ENCODE measurements at regions not wholly inside any gene's neighbourhood (a gene's known extent, or its start where the extent isn't known, plus 50 kb on each side); places are given as distances from the start of the nearest gene placed in this dataset.
"Not testable (repeated sequence)": the region's sequence is repeated elsewhere in the genome, so short reads cannot be mapped to it uniquely, and the experiment has no call there.

DNA sequence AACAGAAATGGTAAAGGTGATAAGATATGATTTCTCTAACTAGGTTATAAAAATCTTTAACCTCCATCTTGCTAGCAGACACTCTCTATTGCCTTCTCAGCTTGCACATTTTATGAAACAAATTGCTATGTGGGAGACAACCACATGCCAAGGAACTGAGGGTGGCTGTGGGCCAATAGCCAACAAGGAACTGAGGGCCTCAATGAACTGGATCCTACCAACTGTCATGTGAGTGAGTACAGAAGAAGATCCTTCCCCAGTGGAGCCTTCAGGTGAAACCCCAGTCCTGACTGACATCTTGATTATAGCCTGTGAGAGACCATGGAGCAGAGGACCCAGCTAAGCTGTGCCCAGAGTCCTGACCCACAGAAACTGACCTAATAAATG is 129.2 kb upstream of the LRIG1 start:
- Mint-ChIP-seq H3K27me3 (no peaks in the 10 kb centered on the region), H3K27ac (no peak overlapping the region), H3K4me3 (no peak overlapping the region), H3K4me1 (no peaks in the 10 kb centered on the region), H3K36me3 (ENCODE audit: low read depth) (no peaks in the 10 kb centered on the region), H3K9me3 (no peaks in the 10 kb centered on the region)
- ChIA-PET POLR2A (no interaction called here), CTCF (no interaction called here)
- no peak for DNase-seq

- ChIA-PET POLR2A (no interaction called here), CTCF (no interaction called here)
- no peak for DNase-seq
- Mint-ChIP-seq H3K36me3 (ENCODE audit: low read depth) (no peaks in the 10 kb centered on the region), H3K9me3 (no peaks in the 10 kb centered on the region), H3K27me3 (no peaks in the 10 kb centered on the region), H3K4me3 (no peak overlapping the region), H3K4me1 (no peaks in the 10 kb centered on the region), H3K27ac (no peak overlapping the region)
These were observed 132.9 kb upstream of the LRIG1 start for GRCh38 chr3:66633402-66634381.

- POLR2A ChIA-PET, result no interaction called here
- DNase-seq, result no peak
These were observed 137.9 kb upstream of the LRIG1 start for GRCh38 chr3:66638717-66639116.

GRCh38 chr3:66639809-66640356 is 139.1 kb upstream of the LRIG1 start:
- Mint-ChIP-seq H3K36me3 (ENCODE audit: low read depth) (no peaks in the 10 kb centered on the region), H3K27me3 (no peaks in the 10 kb centered on the region), H3K4me1 (no peaks in the 10 kb centered on the region), H3K9me3 (no peaks in the 10 kb centered on the region), H3K4me3 (no peak overlapping the region), H3K27ac (no peak overlapping the region)
- ChIA-PET CTCF (no interaction called here), POLR2A (no interaction called here)
- no peak for DNase-seq

More at GRCh38 chr3:66638717-66639116, 137.9 kb upstream of the LRIG1 start:
- H3K27ac Mint-ChIP-seq, result no peak overlapping the region
- no peak overlapping the region for H3K4me3 Mint-ChIP-seq
- H3K9me3 Mint-ChIP-seq, result no peaks in the 10 kb centered on the region
- H3K4me1 Mint-ChIP-seq, result no peaks in the 10 kb centered on the region
- no peaks in the 10 kb centered on the region for H3K27me3 Mint-ChIP-seq
- H3K36me3 Mint-ChIP-seq (ENCODE audit: low read depth), result no peaks in the 10 kb centered on the region
- CTCF ChIA-PET, result no interaction called here

GRCh38 chr3:66642019-66642418 is 141.2 kb upstream of the LRIG1 start:
- no peak for DNase-seq
- H3K27ac Mint-ChIP-seq, result no peak overlapping the region
- H3K36me3 Mint-ChIP-seq (ENCODE audit: low read depth), result no peaks in the 10 kb centered on the region
- H3K27me3 Mint-ChIP-seq, result no peaks in the 10 kb centered on the region
- no peak overlapping the region for H3K4me3 Mint-ChIP-seq
- ChIA-PET CTCF (no interaction called here), POLR2A (no interaction called here)
- no peaks in the 10 kb centered on the region for H3K9me3 Mint-ChIP-seq
- H3K4me1 Mint-ChIP-seq, result no peaks in the 10 kb centered on the region

DNA sequence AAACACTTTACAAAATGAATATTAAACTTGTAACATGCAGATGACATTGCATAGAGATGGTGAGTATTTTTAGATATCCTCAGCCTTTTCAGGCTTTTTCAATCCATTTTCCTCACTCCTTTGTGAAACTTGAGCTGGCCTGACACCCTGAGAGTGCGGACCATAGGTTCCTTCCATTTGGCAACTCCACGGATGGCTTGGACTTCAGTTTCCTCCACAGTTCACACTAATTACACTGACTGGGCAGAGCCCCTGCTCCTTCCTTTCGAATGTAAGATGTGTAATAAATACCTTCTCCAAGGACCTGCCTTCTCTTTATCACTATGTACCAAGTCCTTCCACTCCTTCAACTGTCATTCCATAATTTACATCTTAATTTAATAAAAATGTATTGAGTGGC is 141.7 kb upstream of the LRIG1 start:
- Mint-ChIP-seq H3K4me3 (no peak overlapping the region), H3K27me3 (no peaks in the 10 kb centered on the region), H3K9me3 (no peaks in the 10 kb centered on the region), H3K4me1 (no peaks in the 10 kb centered on the region), H3K27ac (no peak overlapping the region), H3K36me3 (ENCODE audit: low read depth) (no peaks in the 10 kb centered on the region)
- CTCF ChIA-PET, result no interaction called here
- POLR2A ChIA-PET, result no interaction called here
- DNase-seq, result no peak

- ChIA-PET CTCF (no interaction called here), POLR2A (no interaction called here)
- no peak for DNase-seq
- Mint-ChIP-seq H3K4me1 (no peaks in the 10 kb centered on the region), H3K4me3 (no peak overlapping the region), H3K9me3 (no peaks in the 10 kb centered on the region), H3K27me3 (no peaks in the 10 kb centered on the region), H3K27ac (no peak overlapping the region), H3K36me3 (ENCODE audit: low read depth) (no peaks in the 10 kb centered on the region)
These were observed 143.7 kb upstream of the LRIG1 start for GRCh38 chr3:66644549-66644948.

DNA sequence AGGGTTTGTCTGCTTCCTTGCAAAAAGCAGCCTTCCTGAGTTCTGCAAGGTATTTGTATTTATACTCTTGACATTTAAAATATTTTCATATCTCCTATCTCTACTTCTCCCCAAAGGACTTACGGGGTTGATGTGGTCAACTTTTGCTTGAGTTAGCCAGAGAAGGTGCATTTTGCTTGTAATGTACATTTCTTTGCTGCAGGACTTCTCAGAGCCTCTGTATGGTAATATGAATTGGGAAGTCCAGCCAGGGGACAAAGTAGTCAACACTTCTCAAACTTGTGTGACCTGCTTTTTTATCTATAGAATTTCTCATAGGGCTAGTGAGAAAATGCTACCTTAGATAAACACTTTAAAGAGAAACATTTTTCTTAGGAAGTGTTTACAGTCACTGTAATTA is 148.2 kb upstream of the LRIG1 start:
- Mint-ChIP-seq H3K9me3 (no peaks in the 10 kb centered on the region), H3K27me3 (no peaks in the 10 kb centered on the region), H3K4me1 (no peaks in the 10 kb centered on the region), H3K4me3 (no peak overlapping the region), H3K27ac (no peak overlapping the region), H3K36me3 (ENCODE audit: low read depth) (no peaks in the 10 kb centered on the region)
- DNase-seq, result no peak
- CTCF ChIA-PET, result no interaction called here
- POLR2A ChIA-PET, result no interaction called here

GRCh38 chr3:66651520-66651919 is 150.7 kb upstream of the LRIG1 start:
- CTCF ChIA-PET; H3K27ac Mint-ChIP-seq; H3K4me3 Mint-ChIP-seq; H3K27me3 Mint-ChIP-seq; H3K4me1 Mint-ChIP-seq; POLR2A ChIA-PET; H3K9me3 Mint-ChIP-seq; H3K36me3 Mint-ChIP-seq (ENCODE audit: low read depth); DNase-seq: not testable (repeated sequence)

DNA sequence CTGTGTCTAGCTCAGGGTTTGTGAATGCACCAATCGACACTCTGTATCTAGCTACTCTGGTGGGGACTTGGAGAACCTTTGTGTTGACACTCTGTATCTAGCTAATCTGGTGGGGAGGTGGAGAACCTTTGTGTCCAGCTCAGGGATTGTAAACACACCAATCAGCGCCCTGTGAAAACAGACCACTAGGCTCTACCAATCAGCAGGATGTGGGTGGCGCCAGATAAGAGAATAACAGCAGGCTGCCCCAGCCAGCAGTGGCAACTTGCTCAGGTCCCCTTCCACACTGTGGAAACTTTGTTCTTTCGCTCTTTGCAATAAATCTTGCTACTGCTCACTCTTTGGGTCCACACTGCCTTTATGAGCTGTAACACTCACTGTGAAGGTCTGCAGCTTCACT is 151.3 kb upstream of the LRIG1 start:
- H3K27ac Mint-ChIP-seq; H3K4me3 Mint-ChIP-seq; CTCF ChIA-PET; POLR2A ChIA-PET; H3K9me3 Mint-ChIP-seq; H3K36me3 Mint-ChIP-seq (ENCODE audit: low read depth); H3K27me3 Mint-ChIP-seq; DNase-seq; H3K4me1 Mint-ChIP-seq: not testable (repeated sequence)

DNA sequence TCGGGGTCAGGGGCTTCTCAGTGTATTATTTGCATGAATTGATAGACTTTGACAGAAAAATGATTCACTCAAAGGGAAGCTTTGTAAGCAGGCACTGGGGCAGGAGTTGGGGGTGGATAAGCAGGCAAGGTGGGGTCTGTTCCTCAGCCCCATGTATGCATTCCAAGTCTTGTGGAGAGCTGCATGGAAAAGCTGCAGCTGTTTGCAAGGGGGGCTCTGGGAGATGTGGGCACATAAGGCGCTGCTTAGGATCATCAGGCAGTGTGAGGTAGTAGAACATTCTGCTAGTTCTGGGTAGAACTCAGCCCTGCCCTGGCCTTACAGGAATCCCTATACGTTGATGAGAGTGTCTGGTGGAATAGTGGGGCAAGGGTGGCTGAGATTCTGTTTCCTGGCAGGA is 154.2 kb upstream of the LRIG1 start:
- POLR2A ChIA-PET, result no interaction called here
- no peak overlapping the region for H3K4me3 Mint-ChIP-seq
- H3K9me3 Mint-ChIP-seq, result no peaks in the 10 kb centered on the region

GRCh38 chr3:66655671-66656070 is 154.8 kb upstream of the LRIG1 start:
- H3K36me3 Mint-ChIP-seq (ENCODE audit: low read depth), result no peaks in the 10 kb centered on the region
- no peaks in the 10 kb centered on the region for H3K27me3 Mint-ChIP-seq
- no peaks in the 10 kb centered on the region for H3K9me3 Mint-ChIP-seq
- ChIA-PET POLR2A (no interaction called here), CTCF (no interaction called here)
- H3K4me1 Mint-ChIP-seq, result no peaks in the 10 kb centered on the region
- no peak for DNase-seq
- no peak overlapping the region for H3K27ac Mint-ChIP-seq
- H3K4me3 Mint-ChIP-seq, result no peak overlapping the region

More for the DNA sequence above, 154.2 kb upstream of the LRIG1 start:
- Mint-ChIP-seq H3K36me3 (ENCODE audit: low read depth) (no peaks in the 10 kb centered on the region), H3K4me1 (no peaks in the 10 kb centered on the region), H3K27me3 (no peaks in the 10 kb centered on the region), H3K27ac (no peak overlapping the region)
- CTCF ChIA-PET, result no interaction called here
- no peak for DNase-seq

GRCh38 chr3:66656609-66657008 is 155.8 kb upstream of the LRIG1 start:
- no peaks in the 10 kb centered on the region for H3K4me1 Mint-ChIP-seq
- H3K4me3 Mint-ChIP-seq, result no peak overlapping the region
- no peaks in the 10 kb centered on the region for H3K9me3 Mint-ChIP-seq
- ChIA-PET CTCF (no interaction called here), POLR2A (no interaction called here)
- no peak overlapping the region for H3K27ac Mint-ChIP-seq
- H3K36me3 Mint-ChIP-seq (ENCODE audit: low read depth), result no peaks in the 10 kb centered on the region
- H3K27me3 Mint-ChIP-seq, result no peaks in the 10 kb centered on the region
- no peak for DNase-seq

DNA sequence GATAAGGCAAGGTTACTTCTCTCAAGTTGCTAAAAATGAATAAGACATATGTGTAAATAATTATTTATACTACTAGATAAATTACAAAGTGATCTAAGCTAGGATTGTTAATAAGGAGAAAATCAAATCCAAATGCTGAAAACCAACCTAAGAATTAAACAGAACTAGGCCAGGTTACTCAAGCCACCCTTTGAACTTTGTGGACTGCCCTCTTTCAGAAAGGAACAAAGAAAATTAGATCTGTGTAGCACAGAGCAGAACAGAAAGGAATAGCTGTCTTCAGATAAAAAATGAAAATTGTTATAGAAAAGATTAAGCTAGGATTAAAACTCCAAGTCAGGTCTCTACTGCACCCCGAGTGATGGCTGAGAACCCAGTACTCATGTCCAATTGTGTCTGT is 158.2 kb upstream of the LRIG1 start:
- POLR2A ChIA-PET, result no interaction called here
- Mint-ChIP-seq H3K4me3 (no peak overlapping the region), H3K36me3 (ENCODE audit: low read depth) (no peaks in the 10 kb centered on the region), H3K27me3 (peaks cover 2% of the 10 kb centered on the region), H3K27ac (no peak overlapping the region), H3K4me1 (no peaks in the 10 kb centered on the region), H3K9me3 (no peaks in the 10 kb centered on the region)
- no peak for DNase-seq
- CTCF ChIA-PET, result no interaction called here

All from activated CD4-positive, alpha-beta memory T cell treated with anti-CD3 and anti-CD28 coated beads, Interleukin-2, amount 10 ng/mL, durations not matched to agents 7 days and 5 days (primary cell).